H1 (cell line): ENCODE measurements at regions not wholly inside any gene's neighbourhood (a gene's known extent, or its start where the extent isn't known, plus 50 kb on each side); places are given as distances from the start of the nearest gene placed in this dataset.

ENCODE experiments used
- CBX5 ChIP-seq: fragments of 300-800, 300-1000 bp; sonication (generic); IDR thresholded peaks from 2 replicates; pipeline ENCODE4 v1.7.1; 2016; ENCODE audit warnings: antibody characterized with exemption, low read length, low read depth
- CEBPB ChIP-seq: IDR thresholded peaks from 2 replicates; pipeline ENCODE4 v1.6.1; 2012; ENCODE audit warnings: low read depth, low read length
- CHD7 ChIP-seq: fragments of 300-600 bp; sonication (generic); IDR thresholded peaks from 2 replicates; pipeline ENCODE4 v1.7.1; 2012; ENCODE audit warnings: low read length, moderate library complexity, mild to moderate bottlenecking, inconsistent platforms; ENCODE audit not compliant: insufficient replicate concordance
- CREB1 ChIP-seq: IDR thresholded peaks from 2 replicates; pipeline ENCODE4 v1.6.1; 2012; ENCODE audit warnings: inconsistent platforms
- GTF2F1 ChIP-seq: IDR thresholded peaks from 2 replicates; pipeline ENCODE4 v1.6.1; 2012; ENCODE audit warnings: low read depth, low read length, improper control_type of control experiment, borderline replicate concordance
- MAFK ChIP-seq: IDR thresholded peaks from 2 replicates; pipeline ENCODE4 v1.6.1; 2012; ENCODE audit warnings: low read depth, mild to moderate bottlenecking, improper control_type of control experiment, low read length
- POLR2AphosphoS5 ChIP-seq: IDR thresholded peaks from 2 replicates; pipeline ENCODE4 v1.6.1; 2011; ENCODE audit warnings: low read depth, low read length
- POU5F1 ChIP-seq: IDR thresholded peaks from 2 replicates; pipeline ENCODE4 v1.6.1; 2011; ENCODE audit warnings: low read depth, mild to moderate bottlenecking, low read length, moderate library complexity
- RFX5 ChIP-seq: IDR thresholded peaks from 2 replicates; pipeline ENCODE4 v1.6.1; 2011; ENCODE audit warnings: low read depth, low read length, improper control_type of control experiment, borderline replicate concordance
- SRF ChIP-seq: IDR thresholded peaks from 2 replicates; pipeline ENCODE4 v1.6.1; 2011; ENCODE audit warnings: mild to moderate bottlenecking, low read depth, low read length, moderate library complexity
- SUZ12 ChIP-seq: fragments of 200-600 bp; sonication (generic); IDR thresholded peaks from 2 replicates; pipeline ENCODE4 v1.6.1; 2012; ENCODE audit warnings: mild to moderate bottlenecking, inconsistent platforms, low read length, moderate library complexity, mixed read lengths
- USF2 ChIP-seq: IDR thresholded peaks from 2 replicates; pipeline ENCODE4 v1.6.1; 2011; ENCODE audit warnings: low read length, improper control_type of control experiment
- ZNF274 ChIP-seq: IDR thresholded peaks from 2 replicates; pipeline ENCODE4 v1.7.0; 2012; ENCODE audit warnings: low read length, borderline replicate concordance; ENCODE audit errors: extremely low read depth

GRCh38 chr21:16186742-16187141 lies 457.0 kb downstream of the USP25 start (continued):
- TF ChIP-seq CHD7: no peak
- no peak for TF ChIP-seq CBX5
- no peak for TF ChIP-seq MAFK
- no peak for TF ChIP-seq SUZ12
- no peak for TF ChIP-seq CEBPB
- TF ChIP-seq SRF: no peak
- TF ChIP-seq GTF2F1: no peak
- TF ChIP-seq USF2: no peak
- no peak for TF ChIP-seq POLR2AphosphoS5
- no peak for TF ChIP-seq POU5F1
- no peak for TF ChIP-seq RFX5
- no peak for TF ChIP-seq ZNF274
- TF ChIP-seq CREB1: no peak
